IMR-90 (cell line): ENCODE measurements at regions not wholly inside any gene's neighbourhood (a gene's known extent, or its start where the extent isn't known, plus 50 kb on each side); places are given as distances from the start of the nearest gene placed in this dataset.

Experiments used
- ATAC-seq: fragments of 200-7000 bp; cut with Tn5 transposase; 2 replicates; pipeline ENCODE4 v1.9.1; 2020; ENCODE audit warnings: low read depth, mild to moderate bottlenecking, moderate library complexity
- BruUV-seq: library from RNA; stranded (reverse); fragments of 400-500 nt; replicated peaks from 2 replicates; lab custom pipeline; 2021; lab: Mats Ljungman, UMichigan
- CTCF ChIA-PET: fragments of 300-600 bp; formaldehyde crosslinking; extraction: SDS; loops from one replicate; lab custom pipeline; 2021; ENCODE audit warnings: antibody characterized with exemption; lab: Yijun Ruan, JAX
- POLR2A ChIA-PET: fragments of 300-600 bp; sonication (Branson Sonifier 250); formaldehyde crosslinking; loops from one replicate; lab custom pipeline; 2022; ENCODE audit warnings: antibody characterized with exemption; ENCODE audit not compliant: unreplicated experiment; lab: Charles Lee
- DNase-seq: peaks from one replicate; pipeline ENCODE4 v3.0.0; 2013
- H2AFZ ChIP-seq: replicated peaks from 2 replicates; pipeline ENCODE3; 2013; ENCODE audit warnings: low read length, mild to moderate bottlenecking; ENCODE audit not compliant: poor library complexity
- H2AK5ac ChIP-seq: 2 replicates; pipeline ENCODE4 v1.6.1; 2013; ENCODE audit warnings: low read depth, low read length, inconsistent platforms
- H2AK9ac ChIP-seq: replicated peaks from 2 replicates; pipeline ENCODE3; 2013; ENCODE audit warnings: mild to moderate bottlenecking, low read depth, low read length, moderate library complexity; ENCODE audit not compliant: poor library complexity
- H2BK120ac ChIP-seq: 2 replicates; pipeline ENCODE4 v1.6.1; 2013; ENCODE audit warnings: low read depth, low read length, inconsistent platforms
- H2BK15ac ChIP-seq: 3 replicates; pipeline ENCODE4 v1.6.1; 2013; ENCODE audit warnings: low read depth, low read length, inconsistent platforms
- H2BK20ac ChIP-seq: 2 replicates; pipeline ENCODE4 v1.6.1; 2013; ENCODE audit warnings: low read depth, mild to moderate bottlenecking, inconsistent platforms, low read length, moderate library complexity
- H2BK5ac ChIP-seq: 2 replicates; pipeline ENCODE4 v1.6.1; 2013; ENCODE audit warnings: mild to moderate bottlenecking, low read depth, low read length, inconsistent platforms; ENCODE audit not compliant: poor library complexity, severe bottlenecking
- H3K14ac ChIP-seq: replicated peaks from 2 replicates; pipeline ENCODE4 v1.6.1; 2013; ENCODE audit warnings: low read depth, low read length, inconsistent platforms
- H3K18ac ChIP-seq: 2 replicates; pipeline ENCODE4 v1.6.1; 2013; ENCODE audit warnings: low read depth, low read length, control low read depth
- H3K23ac ChIP-seq: 2 replicates; pipeline ENCODE4 v1.6.1; 2013; ENCODE audit warnings: low read depth, low read length, inconsistent platforms
- H3K27ac ChIP-seq: 2 replicates; pipeline ENCODE4 v1.5.1; 2013; ENCODE audit warnings: mild to moderate bottlenecking, control low read depth, low read length; ENCODE audit not compliant: insufficient read depth
- H3K27me3 ChIP-seq: 2 replicates; pipeline ENCODE4 v1.6.1; 2013; ENCODE audit warnings: low read length; ENCODE audit not compliant: control insufficient read depth, insufficient read depth
- H3K36me3 ChIP-seq: 2 replicates; pipeline ENCODE4 v1.6.1; 2013; ENCODE audit warnings: low read length, mixed read lengths; ENCODE audit not compliant: control insufficient read depth, insufficient read depth
- H3K4ac ChIP-seq: 2 replicates; pipeline ENCODE4 v1.6.1; 2013; ENCODE audit warnings: low read depth, low read length, inconsistent platforms
- H3K4me1 ChIP-seq: 2 replicates; pipeline ENCODE4 v1.6.1; 2013; ENCODE audit warnings: low read length, mixed read lengths; ENCODE audit not compliant: control insufficient read depth, insufficient read depth
- H3K4me2 ChIP-seq: 2 replicates; pipeline ENCODE4 v1.6.1; 2013; ENCODE audit warnings: low read depth, mild to moderate bottlenecking, control low read depth, low read length, moderate library complexity
- H3K4me3 ChIP-seq: 2 replicates; pipeline ENCODE4 v1.5.1; 2013; ENCODE audit warnings: low read depth, mild to moderate bottlenecking, control low read depth, low read length, moderate library complexity; ENCODE audit not compliant: insufficient read depth
- H3K56ac ChIP-seq: 2 replicates; pipeline ENCODE4 v1.6.1; 2013; ENCODE audit warnings: low read length, inconsistent platforms; ENCODE audit not compliant: insufficient read depth; ENCODE audit errors: extremely low read depth
- H3K79me1 ChIP-seq, 2 experiments: 2 replicates each; pipeline ENCODE4 v1.6.1; 2013; ENCODE audit warnings: low read length in 2 of 2, inconsistent platforms in 1 of 2, low read depth in 1 of 2
- H3K9ac ChIP-seq: 2 replicates; pipeline ENCODE4 v1.6.1; 2013; ENCODE audit warnings: low read depth, low read length, control low read depth
- H3K9me1 ChIP-seq: 2 replicates; pipeline ENCODE4 v1.6.1; 2013; ENCODE audit warnings: low read length, inconsistent platforms; ENCODE audit not compliant: insufficient read depth
- H3K9me3 ChIP-seq: 2 replicates; pipeline ENCODE4 v1.6.1; 2013; ENCODE audit warnings: low read length; ENCODE audit not compliant: control insufficient read depth, insufficient read depth
- H4K20me1 ChIP-seq: 2 replicates; pipeline ENCODE4 v1.6.1; 2013; ENCODE audit warnings: low read length, inconsistent platforms; ENCODE audit not compliant: insufficient read depth
- H4K5ac ChIP-seq: 2 replicates; pipeline ENCODE4 v1.6.1; 2013; ENCODE audit warnings: mild to moderate bottlenecking, low read depth, low read length, control low read depth
- H4K8ac ChIP-seq, 2 experiments: 2 replicates each; pipeline ENCODE4 v1.6.1; 2013; ENCODE audit warnings: low read depth in 2 of 2, low read length in 2 of 2, control low read depth in 1 of 2, inconsistent platforms in 1 of 2
- H4K91ac ChIP-seq: 2 replicates; pipeline ENCODE4 v1.6.1; 2013; ENCODE audit warnings: low read depth, low read length, inconsistent platforms; ENCODE audit not compliant: insufficient read depth
- BHLHE40 ChIP-seq: fragments of 150-350 bp; IDR thresholded peaks from 2 replicates; pipeline ENCODE4 v1.6.1; 2016; ENCODE audit warnings: mild to moderate bottlenecking, low read depth, low read length
- CEBPB ChIP-seq: IDR thresholded peaks from 2 replicates; pipeline ENCODE4 v1.6.1; 2012; ENCODE audit warnings: low read depth, low read length, improper control_type of control experiment
- CHD1 ChIP-seq: IDR thresholded peaks from 2 replicates; pipeline ENCODE4 v1.6.1; 2012; ENCODE audit warnings: low read depth, low read length, improper control_type of control experiment
- ELK1 ChIP-seq: fragments of 150-350 bp; IDR thresholded peaks from 2 replicates; pipeline ENCODE4 v1.6.1; 2016; ENCODE audit warnings: low read depth, mild to moderate bottlenecking, low read length, moderate library complexity, borderline replicate concordance
- FOS ChIP-seq: fragments of 150-350 bp; IDR thresholded peaks from 2 replicates; pipeline ENCODE4 v1.6.1; 2016; ENCODE audit warnings: low read depth, low read length
- MAFK ChIP-seq: IDR thresholded peaks from 2 replicates; pipeline ENCODE4 v1.6.1; 2012; ENCODE audit warnings: low read depth, low read length, improper control_type of control experiment
- MAZ ChIP-seq: IDR thresholded peaks from 2 replicates; pipeline ENCODE4 v1.6.1; 2012; ENCODE audit warnings: low read depth, mild to moderate bottlenecking, low read length, improper control_type of control experiment, moderate library complexity, borderline replicate concordance
- NFE2L2 ChIP-seq: fragments of 150-350 bp; IDR thresholded peaks from 2 replicates; pipeline ENCODE4 v1.6.1; 2016; ENCODE audit warnings: low read depth, mild to moderate bottlenecking, low read length
- POLR2A ChIP-seq: IDR thresholded peaks from 2 replicates; pipeline ENCODE4 v1.6.1; 2012; ENCODE audit warnings: mild to moderate bottlenecking, low read depth, low read length
- RAD21 ChIP-seq: IDR thresholded peaks from 2 replicates; pipeline ENCODE4 v1.6.1; 2012; ENCODE audit warnings: low read length, improper control_type of control experiment
- RFX5 ChIP-seq: IDR thresholded peaks from 2 replicates; pipeline ENCODE4 v1.8.0; 2012; ENCODE audit warnings: low read depth, mild to moderate bottlenecking, low read length, moderate library complexity
- SMC3 ChIP-seq: fragments of 150-350 bp; IDR thresholded peaks from 2 replicates; pipeline ENCODE4 v1.6.1; 2016; ENCODE audit warnings: low read depth, mild to moderate bottlenecking, antibody characterized with exemption, low read length, moderate library complexity
- USF2 ChIP-seq: fragments of 150-350 bp; IDR thresholded peaks from 2 replicates; pipeline ENCODE4 v1.6.1; 2017; ENCODE audit warnings: mild to moderate bottlenecking, antibody characterized with exemption, low read length, low read depth
- WGBS, 2 experiments: methylation state at CpG; one replicate each; pipeline versions ENCODE4 v1.1.5 to v1.1.7; 2013; ENCODE audit warnings: missing lambda C conversion rate in 2 of 2; ENCODE audit not compliant: insufficient read length in 1 of 2; ENCODE audit errors: extremely low coverage in 2 of 2; 5-methylcytosine and 5-hydroxymethylcytosine counted together
- dilution Hi-C: fragments of 300-500 bp; cut with HindIII; formaldehyde crosslinking; loops from one replicate; pipeline ENCODE4 v1.14.3; 2018; ENCODE audit warnings: low sequenced_read_pairs; ENCODE audit not compliant: unreplicated experiment
- in situ Hi-C: fragments of 300-500 bp; cut with MboI; formaldehyde crosslinking; loops from 3 replicates; pipeline ENCODE4 v1.14.3; 2019; ENCODE audit warnings: low sequenced_read_pairs, inconsistent platforms, mixed read lengths
- intact Hi-C: fragments of 100-400 bp; cut with micrococcal nuclease; formaldehyde crosslinking; loops from 2 replicates; pipeline ENCODE4 v1.10.0; 2022
- TF ChIP-seq, protein P1 (sequence below): conservative IDR thresholded peaks from 2 replicates; pipeline ENCODE4 v1.5.1; 2012; ENCODE audit warnings: mild to moderate bottlenecking, low read depth, low read length, improper control_type of control experiment

GRCh38 chr3:80556763-80557162 lies 789.0 kb upstream of the ROBO1 start:
- no CpG with 5 or more reads among the region's 1 CpG for WGBS, 2 experiments
- in situ Hi-C loops: no loop called here

More at GRCh38 chr3:80556763-80557162, 789.0 kb upstream of the ROBO1 start:
- ChIA-PET POLR2A (no interaction called here), CTCF (no interaction called here)
- Histone ChIP-seq H4K91ac (no peak overlapping the region), H2AFZ (no peak overlapping the region), H3K79me1 (no peaks in the 10 kb centered on the region), H2AK9ac (no peak overlapping the region), H4K20me1 (no peaks in the 10 kb centered on the region), H3K4me2 (no peak overlapping the region), H3K23ac (no peak overlapping the region), H3K36me3 (no peaks in the 10 kb centered on the region), H3K4me3 (no peak overlapping the region), H3K56ac (no peak overlapping the region), H3K9me3 (peaks cover 5% of the 10 kb centered on the region), H2BK15ac (no peak overlapping the region), H2AK5ac (no peak overlapping the region), H3K18ac (no peak overlapping the region), H3K9ac (no peak overlapping the region), H4K5ac (no peak overlapping the region), H2BK5ac (no peak overlapping the region), H4K8ac (no peak overlapping the region), H3K27ac (no peak overlapping the region), H3K4me1 (no peaks in the 10 kb centered on the region), H3K9me1 (no peaks in the 10 kb centered on the region), H3K14ac (no peak overlapping the region), H2BK120ac (no peak overlapping the region), H3K4ac (no peak overlapping the region), H3K27me3 (no peaks in the 10 kb centered on the region), H2BK20ac (no peak overlapping the region)
- BruUV-seq: no TSS peak
- ATAC-seq (no peak), DNase-seq (no peak)
- intact Hi-C loops (no loop called here), dilution Hi-C loops (no loop called here)
- TF ChIP-seq, protein P1, sequence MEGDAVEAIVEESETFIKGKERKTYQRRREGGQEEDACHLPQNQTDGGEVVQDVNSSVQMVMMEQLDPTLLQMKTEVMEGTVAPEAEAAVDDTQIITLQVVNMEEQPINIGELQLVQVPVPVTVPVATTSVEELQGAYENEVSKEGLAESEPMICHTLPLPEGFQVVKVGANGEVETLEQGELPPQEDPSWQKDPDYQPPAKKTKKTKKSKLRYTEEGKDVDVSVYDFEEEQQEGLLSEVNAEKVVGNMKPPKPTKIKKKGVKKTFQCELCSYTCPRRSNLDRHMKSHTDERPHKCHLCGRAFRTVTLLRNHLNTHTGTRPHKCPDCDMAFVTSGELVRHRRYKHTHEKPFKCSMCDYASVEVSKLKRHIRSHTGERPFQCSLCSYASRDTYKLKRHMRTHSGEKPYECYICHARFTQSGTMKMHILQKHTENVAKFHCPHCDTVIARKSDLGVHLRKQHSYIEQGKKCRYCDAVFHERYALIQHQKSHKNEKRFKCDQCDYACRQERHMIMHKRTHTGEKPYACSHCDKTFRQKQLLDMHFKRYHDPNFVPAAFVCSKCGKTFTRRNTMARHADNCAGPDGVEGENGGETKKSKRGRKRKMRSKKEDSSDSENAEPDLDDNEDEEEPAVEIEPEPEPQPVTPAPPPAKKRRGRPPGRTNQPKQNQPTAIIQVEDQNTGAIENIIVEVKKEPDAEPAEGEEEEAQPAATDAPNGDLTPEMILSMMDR: no peak
- no peak for TF ChIP-seq SMC3
- no peak for TF ChIP-seq ELK1
- TF ChIP-seq USF2: no peak
- TF ChIP-seq MAFK: no peak
- no peak for TF ChIP-seq RFX5
- no peak for TF ChIP-seq MAZ
- no peak for TF ChIP-seq CEBPB
- no peak for TF ChIP-seq BHLHE40
- TF ChIP-seq RAD21: no peak
- TF ChIP-seq CHD1: no peak
- TF ChIP-seq POLR2A: no peak
- no peak for TF ChIP-seq NFE2L2
- no peak for TF ChIP-seq FOS
